GM19372 (cell line): ENCODE measurements at regions not wholly inside any gene's neighbourhood (a gene's known extent, or its start where the extent isn't known, plus 50 kb on each side); places are given as distances from the start of the nearest gene placed in this dataset.
"Not testable (repeated sequence)": the region's sequence is repeated elsewhere in the genome, so short reads cannot be mapped to it uniquely, and the experiment has no call there.

ENCODE experiments used
- ATAC-seq: cut with Tn5 transposase; IDR thresholded peaks from one replicate; pipeline ENCODE4 v1.9.1; 2021; ENCODE audit warnings: mild to moderate bottlenecking, low read depth, moderate library complexity; ENCODE audit not compliant: unreplicated experiment

DNA sequence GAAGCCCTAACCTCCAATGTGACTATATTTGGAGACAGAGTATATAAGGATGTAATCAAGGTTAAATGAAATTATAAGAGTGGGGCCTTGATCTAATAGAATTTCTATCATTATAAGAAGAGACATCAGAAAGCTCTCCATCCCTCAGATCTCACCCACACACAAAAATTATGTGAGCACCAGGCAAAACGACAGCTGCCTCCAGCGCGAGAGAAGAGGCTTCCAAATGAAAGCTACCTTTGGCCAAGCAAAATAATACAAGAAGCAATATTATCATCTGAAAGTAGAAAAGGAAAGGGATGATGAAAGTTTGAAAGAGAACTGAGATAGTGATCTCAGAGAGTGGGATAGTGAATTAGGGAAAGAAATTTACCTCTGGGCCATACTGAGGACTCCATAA lies 1192.5 kb downstream of the NXPH1 start:
- no peak for ATAC-seq

- ATAC-seq: no peak
These were observed 1212.3 kb downstream of the NXPH1 start for GRCh38 chr7:9645756-9646155.

DNA sequence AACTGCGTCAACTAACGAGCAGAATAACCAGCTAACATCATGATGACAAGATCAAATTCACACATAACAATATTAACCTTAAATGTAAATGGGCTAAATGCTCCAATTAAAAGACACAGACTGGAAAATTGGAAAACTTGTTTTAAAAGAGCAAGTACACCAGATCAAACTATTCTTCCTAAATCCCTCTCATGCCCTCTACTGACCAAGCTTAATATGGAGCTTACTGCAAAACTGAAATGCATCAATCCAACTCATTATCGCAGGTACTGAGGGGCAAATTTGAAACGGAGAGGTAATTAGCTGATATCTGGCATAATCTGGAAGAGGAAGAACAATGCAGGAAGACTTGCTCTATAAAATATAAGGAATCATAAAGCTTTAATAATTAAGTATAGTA lies 1223.8 kb downstream of the NXPH1 start:
- ATAC-seq: no peak

DNA sequence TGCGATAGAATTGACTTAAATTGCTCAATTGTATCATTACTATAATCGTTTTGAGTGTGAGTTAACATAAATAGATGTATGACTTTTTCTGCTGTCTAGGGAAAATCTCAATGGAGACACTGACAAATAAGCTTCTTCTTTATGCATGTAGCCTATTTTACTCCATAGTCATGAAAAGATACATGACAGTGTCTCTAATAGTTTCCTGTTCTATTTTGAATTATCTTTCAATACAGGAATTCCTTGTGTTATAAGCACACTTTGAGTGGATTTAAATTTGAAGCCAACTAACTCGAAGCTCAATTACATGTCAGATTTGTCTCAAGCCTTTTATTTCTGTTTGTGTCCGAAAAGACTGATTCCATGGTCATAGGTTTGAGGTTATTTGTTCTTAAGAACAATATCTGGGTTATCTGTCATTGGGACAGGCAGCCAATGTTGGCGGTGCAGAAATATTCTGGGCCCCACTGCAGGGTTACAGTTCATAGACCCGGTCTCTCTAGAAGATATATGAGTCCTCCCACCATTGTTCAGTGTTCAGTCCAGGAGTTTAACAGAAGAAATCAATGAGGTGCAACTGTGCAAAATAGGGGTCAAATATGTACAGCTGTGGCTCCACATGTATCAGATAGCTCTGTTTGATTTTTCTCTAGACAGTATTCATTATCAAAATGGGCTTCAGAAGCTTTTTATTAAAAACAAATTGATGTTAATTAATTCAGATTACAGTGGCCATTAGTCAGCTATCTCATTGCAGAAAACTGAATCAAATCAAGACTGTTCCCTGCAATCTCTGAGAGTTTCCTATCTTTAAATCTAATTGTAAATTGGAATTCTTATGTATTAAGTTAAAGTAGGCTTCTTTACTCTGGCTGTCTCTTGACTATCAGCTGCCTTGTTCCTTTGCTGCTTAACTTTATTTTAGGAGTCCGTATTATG lies 1238.8 kb downstream of the NXPH1 start:
- ATAC-seq: no peak

DNA sequence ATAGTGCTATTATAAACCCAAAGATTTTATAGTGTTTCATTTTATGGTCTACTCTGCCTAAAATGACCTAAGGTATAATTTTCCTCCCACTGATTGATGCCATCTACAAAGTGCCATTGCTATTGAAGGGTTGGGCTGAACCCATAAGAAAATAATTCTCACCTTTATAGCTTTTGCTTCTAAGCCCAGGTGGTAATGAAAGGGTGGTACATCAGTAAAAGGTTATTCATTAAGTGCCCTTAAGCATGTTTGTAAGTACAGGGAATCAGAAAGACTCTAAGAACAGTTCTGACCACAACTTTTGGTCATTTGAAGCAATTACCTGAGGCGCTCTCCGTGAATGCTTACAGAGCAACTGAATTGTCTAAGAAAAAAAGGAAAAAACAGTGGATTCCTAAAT lies 1247.3 kb downstream of the NXPH1 start:
- ATAC-seq: no peak

GRCh38 chr7:9681284-9681683 lies 1247.9 kb downstream of the NXPH1 start:
- ATAC-seq: no peak

DNA sequence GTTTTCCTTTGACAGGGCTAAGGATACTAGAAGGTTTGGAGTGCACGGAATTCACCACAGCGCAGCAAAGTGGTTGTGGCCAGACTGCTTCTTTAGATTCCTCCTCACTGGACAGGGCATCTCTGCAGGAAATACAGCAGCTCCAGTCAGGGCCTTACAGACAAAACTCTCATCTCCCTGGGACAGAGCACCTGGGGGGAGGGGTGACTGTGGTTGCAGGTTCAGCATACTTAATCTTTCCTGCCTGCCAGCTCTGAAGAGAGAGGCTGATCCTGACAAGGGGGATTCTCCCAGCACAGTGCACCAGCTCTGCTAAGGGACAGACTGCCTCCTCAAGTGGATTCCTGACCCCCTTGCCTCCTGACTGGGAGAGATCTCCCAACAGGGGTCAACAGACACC lies 1257.9 kb downstream of the NXPH1 start:
- no peak for ATAC-seq

- no peak for ATAC-seq
These were observed 1265.0 kb downstream of the NXPH1 start for GRCh38 chr7:9698375-9698774.

- ATAC-seq: no peak
These were observed 1264.5 kb upstream of the PHF14 start for GRCh38 chr7:9709216-9709615.

- no peak for ATAC-seq
These were observed 1262.3 kb upstream of the PHF14 start for GRCh38 chr7:9711259-9711918.

DNA sequence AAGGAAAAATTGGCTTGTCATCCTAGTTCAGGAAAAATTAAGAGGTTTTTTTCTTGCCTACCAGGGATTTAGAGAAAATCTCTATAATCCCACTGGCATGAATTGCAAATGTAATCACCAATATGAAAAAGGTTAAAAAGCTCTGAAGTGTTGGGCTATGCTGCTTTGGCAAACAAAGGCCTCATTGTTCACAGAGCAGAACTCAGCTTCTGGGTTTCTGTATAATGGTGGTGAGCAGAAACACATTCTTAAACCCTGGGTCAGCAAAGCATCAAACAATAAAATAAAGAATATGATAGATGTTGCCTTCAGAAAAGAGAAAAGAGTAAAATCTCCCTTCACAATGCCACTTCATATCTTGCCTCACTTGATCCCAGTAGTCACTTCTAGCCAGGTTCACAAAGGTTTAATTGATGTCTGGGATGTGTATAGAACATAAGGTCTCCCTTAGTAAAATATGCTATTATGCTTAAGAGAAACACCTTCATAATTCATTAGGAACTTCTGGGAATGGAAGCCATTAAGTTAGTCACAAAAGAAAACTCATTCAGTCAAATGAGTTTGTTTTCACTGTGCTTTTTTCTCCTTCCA lies 1255.5 kb upstream of the PHF14 start:
- no peak for ATAC-seq

DNA sequence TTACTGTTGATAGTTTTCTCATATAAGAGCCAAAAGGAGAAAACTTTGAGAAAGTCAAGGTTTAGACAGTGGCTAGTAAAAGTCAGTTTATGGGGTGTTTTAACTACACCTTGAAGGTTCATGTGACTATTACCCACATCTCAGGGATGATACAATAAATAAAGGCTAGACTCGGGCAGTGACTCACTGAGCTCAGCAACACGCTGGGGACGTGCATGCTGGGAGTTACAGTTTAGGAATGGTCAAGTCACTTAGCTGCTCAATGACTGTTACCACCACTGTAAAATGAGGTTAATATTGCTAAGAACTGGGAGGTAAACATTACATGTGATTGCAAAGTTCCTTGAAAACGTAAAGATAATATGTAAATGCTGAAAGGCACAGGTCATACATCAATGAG lies 1254.4 kb upstream of the PHF14 start:
- ATAC-seq: no peak

GRCh38 chr7:9719721-9720120 lies 1254.0 kb upstream of the PHF14 start:
- no peak for ATAC-seq

GRCh38 chr7:9725940-9726663 lies 1247.6 kb upstream of the PHF14 start:
- ATAC-seq: not testable (repeated sequence)

DNA sequence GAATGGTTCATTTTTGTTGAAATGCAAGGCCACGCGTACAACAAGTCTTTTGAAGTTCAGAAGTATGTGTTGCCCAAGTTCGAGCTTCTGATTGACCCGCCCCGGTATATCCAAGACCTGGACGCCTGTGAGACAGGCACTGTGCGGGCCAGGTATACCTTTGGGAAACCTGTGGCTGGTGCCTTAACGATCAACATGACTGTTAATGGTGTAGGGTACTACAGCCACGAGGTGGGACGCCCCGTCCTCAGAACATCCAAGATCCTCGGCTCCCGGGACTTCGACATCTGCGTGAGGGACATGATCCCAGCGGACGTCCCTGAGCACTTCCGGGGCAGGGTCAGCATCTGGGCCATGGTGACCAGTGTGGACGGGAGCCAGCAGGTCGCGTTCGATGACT lies 1246.9 kb upstream of the PHF14 start:
- ATAC-seq: not testable (repeated sequence)

GRCh38 chr7:9727467-9727869 lies 1246.2 kb upstream of the PHF14 start:
- ATAC-seq: not testable (repeated sequence)

GRCh38 chr7:9728014-9728657 lies 1245.5 kb upstream of the PHF14 start:
- ATAC-seq: not testable (repeated sequence)

- ATAC-seq: no peak
These were observed 1221.6 kb upstream of the PHF14 start for GRCh38 chr7:9752033-9752432.

DNA sequence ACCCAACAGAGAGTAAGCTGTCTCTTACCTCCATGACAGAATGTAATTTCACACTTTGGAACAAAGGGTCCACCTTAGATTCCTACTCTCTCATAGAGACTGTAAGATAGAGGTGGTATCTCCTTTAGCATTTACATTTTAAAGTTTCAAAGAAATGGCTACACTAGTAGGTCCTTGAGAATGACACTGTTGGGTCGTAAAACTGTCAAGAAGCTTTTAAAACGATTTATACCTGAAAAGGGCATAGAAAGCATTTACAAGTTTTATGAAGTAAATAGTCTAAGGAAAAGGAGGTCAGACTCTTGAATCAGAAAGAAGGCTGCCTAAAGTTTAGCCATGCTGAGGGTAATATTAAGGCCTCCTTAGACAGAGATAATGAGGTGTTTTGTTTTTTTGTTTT lies 1212.4 kb upstream of the PHF14 start:
- no peak for ATAC-seq

DNA sequence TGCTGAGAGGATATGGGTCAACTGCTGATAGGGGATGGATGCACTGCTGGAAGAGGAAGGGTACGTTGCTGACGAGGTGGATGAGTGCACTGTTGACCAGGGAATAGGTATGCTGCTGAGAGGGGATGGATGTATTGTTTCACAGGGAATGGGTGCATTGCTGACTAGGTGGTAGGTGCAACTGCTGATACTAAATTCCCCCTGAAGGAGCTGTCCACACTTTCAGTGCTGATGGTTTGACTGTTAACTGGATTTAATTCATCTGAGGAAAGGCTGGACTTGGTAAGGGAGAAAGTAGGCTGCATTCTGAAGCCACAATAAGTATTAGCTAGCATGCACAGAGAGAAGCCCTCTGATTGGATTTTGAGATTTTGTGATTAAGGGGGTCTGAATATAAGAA lies 1196.8 kb upstream of the PHF14 start:
- ATAC-seq: no peak
